ENCODE measurements at regions not wholly inside any gene's neighbourhood (a gene's known extent, or its start where the extent isn't known, plus 50 kb on each side); places are given as distances from the start of the nearest gene placed in this dataset.

DNA sequence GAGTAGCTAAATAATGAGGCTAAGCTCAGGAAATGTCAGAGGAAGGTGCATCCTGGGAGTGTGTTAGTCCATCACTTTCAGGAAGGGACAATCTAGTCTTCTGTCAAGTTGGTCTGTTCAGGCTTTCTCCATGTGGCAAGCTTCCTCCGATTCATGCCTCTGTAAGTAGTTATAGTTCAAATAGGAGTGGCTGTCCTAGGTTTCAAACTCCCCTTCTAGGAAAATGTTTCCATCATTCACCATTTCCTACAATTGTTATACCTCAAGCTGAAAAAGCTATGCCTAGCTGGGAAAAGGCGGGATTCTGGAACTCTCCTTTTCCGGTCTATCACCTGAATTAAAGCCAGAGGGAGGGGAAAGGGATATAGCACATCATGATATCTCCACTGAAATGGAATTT, 287.7 kb upstream of the ZSWIM2 start:
- no peak for DNase-seq (ENCODE audit: low spot score)

DNA sequence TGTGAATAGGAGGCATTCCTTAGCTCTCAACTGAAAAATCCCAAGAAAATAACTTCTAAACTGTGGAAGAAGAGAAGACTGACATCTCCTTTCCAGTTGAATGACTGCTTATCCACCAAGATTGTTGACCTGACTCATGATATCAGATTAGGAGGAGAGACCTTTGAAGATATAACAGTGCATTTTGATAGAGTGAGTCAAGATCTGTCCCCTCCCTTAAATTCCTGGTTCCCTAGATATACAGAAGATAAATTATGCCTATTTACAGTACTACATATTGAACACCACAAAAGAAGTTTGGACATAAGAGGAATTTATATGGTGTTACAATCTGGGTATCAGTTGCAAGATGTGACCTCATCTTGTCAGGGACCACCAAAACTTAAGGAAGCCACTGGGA, 285.3 kb upstream of the ZSWIM2 start:
- DNase-seq (ENCODE audit: low spot score), result no peak

DNA sequence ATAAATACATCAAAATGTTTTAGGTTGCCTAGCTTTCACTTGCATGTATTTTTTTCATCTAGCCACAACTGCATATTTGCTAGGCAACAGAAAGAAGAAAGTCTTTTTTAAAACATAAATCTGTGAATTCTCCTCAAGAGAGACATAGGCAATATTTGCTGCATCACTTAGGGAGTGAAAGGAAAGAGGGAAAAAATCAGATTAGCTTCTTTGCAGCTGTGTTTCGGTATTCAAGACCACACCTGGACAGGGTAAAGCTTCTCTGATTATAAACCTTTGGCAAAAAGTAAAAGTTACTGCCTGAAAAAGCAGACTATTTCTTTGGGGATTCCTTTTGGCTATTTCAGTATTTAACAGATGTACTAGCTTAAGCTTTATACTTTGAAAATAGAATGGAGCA, 280.9 kb upstream of the ZSWIM2 start:
- DNase-seq (ENCODE audit: low spot score), result no peak

DNA sequence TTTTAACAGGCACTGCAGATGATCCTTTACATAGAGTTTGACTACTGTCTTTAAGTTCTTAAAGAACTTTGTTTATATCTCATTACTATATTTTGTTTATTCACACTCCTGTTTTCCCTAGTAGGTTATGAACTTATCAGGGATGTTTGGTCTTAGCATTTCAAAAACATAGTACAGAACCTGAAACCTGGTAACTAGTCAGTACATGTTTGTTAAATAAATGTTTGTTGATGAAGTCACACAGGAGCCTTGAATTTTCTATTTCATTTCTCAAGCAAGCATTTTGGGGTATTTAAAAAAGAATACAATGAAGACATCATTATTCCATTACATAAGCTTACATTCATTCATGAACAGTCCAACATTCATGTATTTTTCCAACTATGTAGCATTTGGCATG, 280.3 kb upstream of the ZSWIM2 start:
- DNase-seq (ENCODE audit: low spot score), result no peak

DNA sequence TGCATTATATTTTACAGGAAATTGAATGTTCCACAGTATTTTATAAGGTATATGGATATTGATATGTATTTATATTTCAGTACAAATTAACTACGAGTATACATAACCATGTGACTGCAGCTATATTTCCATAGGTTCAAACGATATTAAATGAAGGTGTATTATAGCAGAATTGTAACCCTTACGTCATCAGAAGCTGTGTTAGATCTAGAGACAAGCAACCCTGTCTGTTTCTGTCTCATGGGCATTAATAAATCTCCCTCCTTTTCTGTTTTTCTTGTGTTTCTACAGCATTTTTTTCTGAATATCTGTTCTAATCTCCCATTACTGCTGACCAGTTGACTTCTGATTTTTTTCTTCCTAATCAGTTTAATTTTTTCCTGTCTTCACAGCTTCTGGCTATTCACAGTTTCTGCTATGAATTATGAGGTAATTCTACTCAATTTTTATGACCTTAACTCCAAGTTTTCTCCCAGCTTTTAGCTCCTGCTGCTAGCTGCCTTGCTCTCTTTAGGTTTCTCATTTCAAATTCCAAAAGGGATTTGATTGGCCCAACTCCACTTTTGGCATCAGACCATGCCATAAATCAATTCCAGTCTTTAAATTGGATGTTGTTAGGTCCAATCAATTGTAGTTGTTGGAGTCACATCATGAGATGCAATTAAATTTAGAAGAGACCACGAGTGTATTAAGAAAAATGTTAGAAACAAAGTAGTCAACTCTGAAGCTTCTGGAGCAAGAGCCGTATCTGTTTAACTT, 277.5 kb upstream of the ZSWIM2 start:
- DNase-seq (ENCODE audit: low spot score), result no peak

GRCh38 chr2:187125318-187125717, 276.3 kb upstream of the ZSWIM2 start:
- DNase-seq (ENCODE audit: low spot score), result no peak

DNA sequence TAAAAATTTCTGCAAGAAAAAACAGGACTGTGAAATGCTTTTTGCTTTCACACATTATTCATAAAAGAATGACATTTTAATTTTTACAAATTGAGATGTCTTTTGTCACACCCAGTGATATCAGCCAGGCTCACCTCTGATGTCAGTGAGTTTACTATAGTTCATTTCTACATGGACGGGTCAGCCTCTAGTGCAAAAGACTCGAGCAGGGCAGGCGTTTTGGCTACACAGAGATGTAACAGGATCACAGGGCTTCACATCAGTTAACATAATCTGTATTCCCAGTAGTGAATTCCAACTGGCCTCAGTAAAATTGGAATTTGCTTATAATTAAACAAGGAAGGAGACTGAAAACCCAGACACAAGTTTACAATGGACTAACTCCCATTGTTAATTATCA, 275.6 kb upstream of the ZSWIM2 start:
- DNase-seq (ENCODE audit: low spot score), result no peak

DNA sequence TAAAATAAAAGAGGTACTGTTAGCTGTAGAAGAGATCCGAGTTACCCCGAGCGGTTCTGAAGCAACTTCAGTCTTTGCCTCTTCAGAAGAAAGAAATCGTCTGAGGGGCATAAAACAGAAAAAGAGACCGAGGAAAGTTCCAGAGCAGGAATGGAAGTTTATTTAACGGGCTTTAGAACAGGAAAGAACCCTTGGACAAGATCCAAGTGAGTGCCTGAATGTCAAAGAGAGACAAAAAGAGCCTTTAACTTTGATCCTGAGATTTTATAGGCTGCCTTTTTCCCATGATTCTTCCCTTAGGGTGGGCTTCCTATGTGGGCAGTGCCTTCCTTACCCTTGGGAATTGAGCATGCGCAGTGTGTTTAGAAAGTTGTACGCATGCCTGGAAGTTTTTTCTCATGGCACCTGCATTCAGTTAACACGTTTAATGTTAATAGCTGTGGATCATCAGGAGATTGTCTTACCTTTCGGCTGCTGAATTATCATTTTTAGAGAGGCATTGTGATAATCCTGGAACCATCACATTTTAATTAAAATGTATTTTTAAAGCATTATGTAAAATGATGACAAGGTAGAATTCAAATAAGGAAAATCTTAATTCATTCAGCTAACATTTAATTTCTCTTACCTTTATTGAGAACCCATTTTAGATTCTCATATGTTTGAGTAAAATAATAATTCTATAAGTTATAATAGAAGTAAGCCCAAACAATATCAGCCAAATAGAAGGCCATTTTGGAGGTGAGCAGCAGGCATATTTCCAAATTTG, 269.5 kb upstream of the ZSWIM2 start:
- no peak for DNase-seq (ENCODE audit: low spot score)

GRCh38 chr2:187117483-187117882, 268.5 kb upstream of the ZSWIM2 start:
- no peak for DNase-seq (ENCODE audit: low spot score)

DNA sequence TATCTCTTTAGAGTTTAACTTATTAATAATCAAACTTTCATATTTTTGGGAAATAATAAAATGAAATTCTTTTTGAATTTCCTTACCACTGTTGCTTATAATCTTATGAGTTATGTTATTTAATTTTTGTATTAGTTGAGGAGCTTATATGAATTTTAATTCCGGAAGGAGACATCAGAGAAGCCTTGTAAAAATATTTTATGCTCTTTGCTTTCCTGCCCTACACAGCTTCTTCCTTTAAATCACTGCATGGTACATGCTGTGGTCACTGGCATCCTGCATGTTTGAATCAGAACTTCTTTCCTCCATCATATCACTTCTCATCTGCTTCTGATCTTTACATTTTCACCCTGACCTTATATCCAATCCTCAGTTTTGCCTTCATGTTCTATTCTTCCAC, 266.7 kb upstream of the ZSWIM2 start:
- no peak for DNase-seq (ENCODE audit: low spot score)

- DNase-seq (ENCODE audit: low spot score), result no peak
These were observed 258.0 kb upstream of the ZSWIM2 start for GRCh38 chr2:187107001-187107400.

GRCh38 chr2:187105218-187105617, 256.2 kb upstream of the ZSWIM2 start:
- DNase-seq (ENCODE audit: low spot score), result no peak

- no peak for DNase-seq (ENCODE audit: low spot score)
These were observed 253.4 kb upstream of the ZSWIM2 start for GRCh38 chr2:187102381-187102780.

- no peak for DNase-seq (ENCODE audit: low spot score)
These were observed 249.2 kb upstream of the ZSWIM2 start for GRCh38 chr2:187098154-187098553.

DNA sequence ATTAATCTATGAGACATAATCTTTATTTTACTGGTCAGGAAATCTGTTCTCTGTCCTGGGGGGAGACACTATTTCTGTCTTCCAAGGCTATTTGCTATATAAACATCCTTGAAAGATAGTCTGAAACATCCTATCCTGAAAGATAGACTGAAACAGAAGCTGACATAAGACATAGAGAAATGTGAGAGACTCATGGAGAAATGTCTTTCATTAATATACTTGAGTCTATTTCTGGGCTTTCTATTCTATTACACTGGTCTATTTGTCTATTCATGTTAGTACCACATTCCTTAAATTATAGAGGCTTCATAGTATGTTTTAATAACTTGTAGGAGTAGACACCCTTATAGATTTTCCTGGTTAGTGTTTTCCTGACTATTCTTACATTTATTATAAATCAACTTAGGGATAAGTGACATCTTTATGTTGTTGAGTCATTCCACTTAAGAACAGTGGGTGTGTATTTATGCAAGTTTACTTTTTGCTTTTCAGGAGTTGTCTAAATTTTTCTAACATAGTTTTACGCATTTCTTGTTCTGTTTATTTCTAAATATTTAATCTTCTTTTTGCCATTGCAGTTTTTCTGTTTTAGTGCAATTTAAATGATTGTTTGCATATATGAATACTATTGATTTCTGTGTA, 244.9 kb upstream of the ZSWIM2 start:
- DNase-seq (ENCODE audit: low spot score), result no peak

DNA sequence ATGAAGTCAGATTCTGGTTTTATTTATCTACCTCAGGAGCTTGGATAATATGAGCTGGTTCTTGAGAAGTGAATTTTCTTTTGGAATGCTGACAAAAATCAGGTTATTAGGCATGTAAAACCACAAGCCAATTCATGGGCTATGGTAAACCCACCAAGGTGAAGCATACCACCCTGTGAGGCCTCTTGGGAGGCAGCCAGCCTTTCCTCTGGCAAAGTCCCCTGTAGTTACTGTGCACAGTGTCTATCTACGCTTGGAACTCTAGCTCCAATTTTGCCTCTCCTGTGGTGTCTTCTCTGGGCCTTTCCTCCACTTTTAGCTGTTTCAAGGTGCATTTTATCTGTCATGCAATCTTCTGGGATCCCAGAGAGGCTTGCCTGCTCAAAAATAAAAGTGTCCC, 242.7 kb upstream of the ZSWIM2 start:
- no peak for DNase-seq (ENCODE audit: low spot score)

- no peak for DNase-seq (ENCODE audit: low spot score)
These were observed 235.6 kb upstream of the ZSWIM2 start for GRCh38 chr2:187084524-187084923.

DNA sequence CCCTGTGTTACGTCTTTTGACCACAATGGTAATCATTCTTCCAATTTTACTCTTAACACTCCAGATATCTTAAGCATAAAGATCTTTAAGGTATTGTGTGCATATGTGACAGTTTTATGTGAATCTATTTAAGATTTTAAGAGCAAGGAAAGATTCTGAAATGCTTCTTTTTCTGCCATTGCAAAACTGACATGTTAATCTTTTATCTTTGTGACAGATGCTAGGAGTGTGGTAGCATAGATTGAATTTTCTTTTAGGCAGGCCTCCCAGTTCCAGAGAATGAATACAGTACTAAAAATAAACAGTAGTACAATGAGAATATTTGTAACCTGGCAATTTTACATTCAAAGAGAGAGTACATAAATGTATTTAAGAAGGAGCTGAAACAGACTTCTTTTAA, 232.5 kb upstream of the ZSWIM2 start:
- DNase-seq (ENCODE audit: low spot score), result no peak

DNA sequence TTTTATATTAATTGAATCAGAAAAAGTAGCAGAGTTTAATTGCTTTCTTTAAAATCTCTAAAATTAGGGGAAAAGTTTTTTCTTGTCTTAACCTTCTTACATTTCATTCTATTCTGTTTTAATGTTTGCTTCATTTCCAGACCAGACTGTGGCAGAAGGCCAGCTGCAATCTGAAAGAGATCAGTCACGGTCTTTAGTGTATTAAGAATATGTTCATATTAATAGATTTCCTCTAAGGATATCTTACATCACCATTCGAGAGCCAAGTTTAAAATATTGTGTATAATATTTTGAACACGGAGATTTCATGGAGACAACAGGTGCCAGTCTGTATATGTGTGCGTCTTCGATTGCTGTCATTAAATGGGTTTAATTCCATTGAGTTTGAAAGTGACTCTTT, 230.9 kb upstream of the ZSWIM2 start:
- DNase-seq (ENCODE audit: low spot score), result no peak

DNA sequence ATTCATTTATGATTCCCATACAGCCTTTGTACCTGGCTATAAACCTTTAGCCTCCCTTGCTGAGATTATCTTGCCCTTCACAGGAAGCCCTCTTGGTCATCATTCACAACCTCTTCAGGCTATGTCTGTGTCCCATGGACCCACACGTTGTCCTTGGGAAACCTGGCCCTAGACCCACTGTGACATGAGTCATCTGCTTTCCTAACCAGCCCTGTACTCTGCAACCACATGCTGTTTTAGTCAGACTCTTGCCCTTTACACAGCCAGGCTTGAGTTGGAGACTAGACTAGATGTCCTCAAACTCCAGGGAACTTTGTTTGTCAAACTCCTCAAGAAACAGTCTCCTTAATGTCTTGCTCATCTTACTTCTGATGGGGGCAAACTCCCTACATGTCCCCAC, 229.3 kb upstream of the ZSWIM2 start:
- no peak for DNase-seq (ENCODE audit: low spot score)

DNA sequence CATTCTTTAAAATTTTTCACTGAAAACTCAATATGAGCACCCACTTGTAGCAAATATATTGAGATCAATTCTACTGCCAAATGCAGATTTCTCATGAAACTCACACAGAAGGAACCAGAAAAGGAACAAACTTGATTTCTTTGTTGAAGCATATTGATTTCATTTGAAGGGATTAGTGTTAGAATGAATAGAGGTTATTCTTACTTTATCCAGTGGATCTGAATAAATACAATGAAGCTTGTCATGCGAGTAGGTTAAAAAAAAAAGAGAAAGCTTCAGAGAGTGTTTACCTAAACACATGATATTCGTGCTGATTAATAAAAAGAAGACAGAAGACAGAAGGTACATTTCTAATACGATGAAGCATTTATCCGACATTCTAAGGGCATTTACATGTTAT, 226.7 kb upstream of the ZSWIM2 start:
- DNase-seq (ENCODE audit: low spot score), result no peak

GRCh38 chr2:187075199-187075635, 226.2 kb upstream of the ZSWIM2 start:
- no peak for DNase-seq (ENCODE audit: low spot score)

DNA sequence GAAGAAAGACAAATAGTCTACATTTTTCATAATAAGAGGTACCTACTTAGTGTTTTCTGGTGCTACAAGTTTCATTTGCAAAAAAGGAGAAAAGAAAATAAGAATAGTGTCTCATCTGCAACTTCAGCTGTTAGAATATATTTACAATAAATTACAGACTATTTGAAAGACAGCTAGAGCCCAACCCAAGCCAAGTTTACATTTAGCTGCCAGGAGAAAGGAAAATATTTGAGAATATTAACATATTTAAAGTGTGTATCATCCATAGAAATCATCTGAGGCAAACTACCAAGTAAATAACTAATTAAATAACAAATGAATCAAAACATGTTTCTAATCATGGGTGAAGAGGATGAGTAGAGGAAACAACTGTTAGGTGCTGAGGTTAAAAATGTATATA, 209.2 kb upstream of the ZSWIM2 start:
- DNase-seq (ENCODE audit: low spot score), result no peak
